ENCODE measurements at regions not wholly inside any gene's neighbourhood (a gene's known extent, or its start where the extent isn't known, plus 50 kb on each side); places are given as distances from the start of the nearest gene placed in this dataset.
"Not testable (repeated sequence)": the region's sequence is repeated elsewhere in the genome, so short reads cannot be mapped to it uniquely, and the experiment has no call there.

DNA sequence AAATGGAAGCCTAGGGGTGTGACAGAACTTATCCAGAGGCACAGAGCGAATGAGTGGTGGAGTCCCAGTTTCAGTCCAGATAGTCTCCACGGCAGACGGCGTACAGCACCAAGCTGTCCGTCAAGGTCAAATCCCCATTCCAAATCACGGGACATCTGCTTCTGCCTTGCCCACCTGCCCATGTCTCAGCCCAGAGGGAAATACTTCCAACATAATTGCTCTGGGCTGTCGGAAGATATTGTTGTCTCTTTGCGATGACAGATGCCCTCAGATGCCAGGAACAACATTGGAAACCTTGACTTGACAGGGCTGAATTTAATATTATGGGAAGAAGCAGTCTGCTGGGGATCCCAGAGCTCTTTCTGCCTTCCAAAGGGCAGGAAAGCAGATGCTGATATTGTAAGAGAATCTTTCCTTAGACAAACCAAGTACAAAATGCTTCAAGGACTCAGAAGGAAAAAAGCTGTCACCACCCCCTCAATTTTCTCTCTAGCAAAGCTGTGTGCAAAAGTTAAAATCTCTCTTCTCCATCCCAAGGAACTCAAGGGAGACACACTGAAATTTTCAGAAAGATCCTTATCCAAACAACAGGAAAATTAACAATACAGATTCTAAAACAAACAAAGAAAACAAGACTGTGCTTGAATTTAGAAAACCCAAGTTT is 364.0 kb downstream of the LRATD1 start:
- DNase-seq = no peak

GRCh38 chr2:14998546-14998945 is 366.0 kb downstream of the LRATD1 start:
- no peak for DNase-seq

DNA sequence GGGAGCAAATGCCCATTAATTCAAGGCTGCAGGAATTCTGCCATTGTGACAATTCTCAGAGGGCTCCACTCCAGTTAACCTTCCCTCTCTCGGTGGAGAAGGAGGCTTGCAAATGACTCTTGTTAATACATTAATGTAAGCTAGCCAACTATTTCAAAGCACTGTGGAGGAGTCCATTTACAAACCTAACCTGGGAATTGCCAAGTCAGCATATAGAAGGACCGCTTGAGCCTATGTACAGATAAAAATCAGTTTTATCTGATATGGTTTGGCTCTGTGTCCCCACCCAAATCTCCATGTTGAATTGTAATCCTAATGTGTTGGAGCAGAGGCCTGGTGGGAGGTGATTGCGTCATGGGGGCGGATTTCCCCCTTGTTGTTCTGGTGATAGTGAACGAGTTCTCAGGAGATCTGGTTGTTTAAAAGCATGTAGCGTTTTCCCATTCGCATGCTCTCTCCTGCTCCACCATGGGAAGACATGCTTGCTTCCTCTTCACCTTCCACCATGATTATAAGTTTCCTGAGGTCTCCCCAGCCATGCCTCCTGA is 366.7 kb downstream of the LRATD1 start:
- no peak for DNase-seq

- DNase-seq = not testable (repeated sequence)
Measured at GRCh38 chr2:15002519-15002918, 370.0 kb downstream of the LRATD1 start.

DNA sequence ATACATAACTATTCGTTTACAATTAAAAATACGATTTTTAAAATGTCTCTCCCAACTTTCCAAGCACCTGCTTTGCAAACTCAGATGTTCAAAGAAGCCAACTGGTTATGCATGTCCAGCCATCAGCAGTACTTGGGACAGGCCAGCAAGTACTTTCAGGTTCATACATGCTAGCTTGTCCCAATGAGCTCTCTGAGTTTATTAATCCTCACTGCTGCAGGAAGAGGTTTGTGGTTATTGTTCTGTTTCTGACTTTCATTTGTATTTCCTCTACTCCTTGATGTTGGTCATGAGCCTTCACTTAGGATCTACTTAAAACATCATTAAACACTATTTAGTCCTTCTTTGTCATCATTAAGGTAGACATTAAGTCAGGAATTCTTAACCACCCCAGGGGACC is 374.1 kb downstream of the LRATD1 start:
- DNase-seq = no peak

DNA sequence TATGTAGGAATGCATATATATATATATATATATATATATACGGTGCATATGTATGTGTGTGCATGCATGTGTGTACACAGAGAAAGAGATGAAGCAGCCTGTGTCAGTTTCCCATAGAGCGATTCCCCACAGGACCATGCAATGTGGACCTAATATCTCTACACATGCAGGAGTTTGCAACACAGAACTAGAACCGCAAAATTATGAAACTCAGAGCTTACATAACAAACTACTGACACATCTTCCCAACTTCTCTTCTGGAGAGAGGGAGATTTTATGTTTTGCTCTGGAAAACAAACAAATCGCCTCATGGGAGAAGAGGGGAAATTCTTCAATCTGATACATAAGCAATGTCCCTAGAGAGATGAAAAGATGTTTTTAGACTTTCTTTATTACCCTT is 377.2 kb downstream of the LRATD1 start:
- DNase-seq = no peak

- DNase-seq = no peak
Measured at GRCh38 chr2:15010346-15010745, 377.8 kb downstream of the LRATD1 start.

GRCh38 chr2:15018814-15019213 is 386.3 kb downstream of the LRATD1 start:
- DNase-seq = no peak

- DNase-seq = no peak
Measured at GRCh38 chr2:15023221-15023620, 390.7 kb downstream of the LRATD1 start.

DNA sequence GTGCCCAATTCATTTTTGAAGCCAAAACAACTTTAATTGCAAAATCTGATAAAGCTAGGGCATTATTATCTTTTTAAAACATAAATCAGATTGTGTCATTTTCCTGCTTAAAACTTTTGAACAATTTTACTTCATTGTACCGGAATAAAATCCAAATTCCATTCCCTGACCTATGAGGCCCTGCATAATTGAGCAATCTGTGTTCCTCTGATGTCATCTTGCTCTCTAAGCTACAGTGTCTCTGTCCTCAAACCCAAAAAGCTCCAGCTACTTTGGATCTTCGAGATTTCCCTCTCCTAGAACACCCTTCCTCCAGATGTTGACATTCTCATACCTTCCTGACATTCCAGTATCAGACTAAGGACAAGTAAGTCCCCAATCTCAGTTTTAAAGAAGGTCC is 395.9 kb downstream of the LRATD1 start:
- no peak for DNase-seq

- no peak for DNase-seq
Measured at GRCh38 chr2:15031745-15032240, 399.3 kb downstream of the LRATD1 start.

GRCh38 chr2:15034246-15034645 is 401.7 kb downstream of the LRATD1 start:
- DNase-seq = no peak

DNA sequence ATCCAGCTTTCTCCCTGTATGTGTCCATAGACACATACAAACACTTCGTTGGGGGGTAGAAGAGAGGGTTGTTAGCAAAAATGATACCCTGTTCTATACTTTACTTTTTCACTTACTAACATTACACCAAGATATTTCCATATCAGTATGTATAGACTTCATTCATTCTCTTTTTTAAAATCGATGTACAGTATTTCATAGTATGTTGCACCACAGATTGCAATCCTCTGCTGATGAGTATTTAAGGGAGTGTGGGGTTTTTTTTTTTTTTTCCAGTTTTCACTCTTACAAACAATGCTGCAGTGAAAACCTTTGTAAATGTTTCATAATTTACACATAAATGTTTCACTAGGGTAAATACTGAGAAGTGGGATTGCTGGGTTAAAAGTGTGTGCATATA is 402.3 kb downstream of the LRATD1 start:
- no peak for DNase-seq

DNA sequence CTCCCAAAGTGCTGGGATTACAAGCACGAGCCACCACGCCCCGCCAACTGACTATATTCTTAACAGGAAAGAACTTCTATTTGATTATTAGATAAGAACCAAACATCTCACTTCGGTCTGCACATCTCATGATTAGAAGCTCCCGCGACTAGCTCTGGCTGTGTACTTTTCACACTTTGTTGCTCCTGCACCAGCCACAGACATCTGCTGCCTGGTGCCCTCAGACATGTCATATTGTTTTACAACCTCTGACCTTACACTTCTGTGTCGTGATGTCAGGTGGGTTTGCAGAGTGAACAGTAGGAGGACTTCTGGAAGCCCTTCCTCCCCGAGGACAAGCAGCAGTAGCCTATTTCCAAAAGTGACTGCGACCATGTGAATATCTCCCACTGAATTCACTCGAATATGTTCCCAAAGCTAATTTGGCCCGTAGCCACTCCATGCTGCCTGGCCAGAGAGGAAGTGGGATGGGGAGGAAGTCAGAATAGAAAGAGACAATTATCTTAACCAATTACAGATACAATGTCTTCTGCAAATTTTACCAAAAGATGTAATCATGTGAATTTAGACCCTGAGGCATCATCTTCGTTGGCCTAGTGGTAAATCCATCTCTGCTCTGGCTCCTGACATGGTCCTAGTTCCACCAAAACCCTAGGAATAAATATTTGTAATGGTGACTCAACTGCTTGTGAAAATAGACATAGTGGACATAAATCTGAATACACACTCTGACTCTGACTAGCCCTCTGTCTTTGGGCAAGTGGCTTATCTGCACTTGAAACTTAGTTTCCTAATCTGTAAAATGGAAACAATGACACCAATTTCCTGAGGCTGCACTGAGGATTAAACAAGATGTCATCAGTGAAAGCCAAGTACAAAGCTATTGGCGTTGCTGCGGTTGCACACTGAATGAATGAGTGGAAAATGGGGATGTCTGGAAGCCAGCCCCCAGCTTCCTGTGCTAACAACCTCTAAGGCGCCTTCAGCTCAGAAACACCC is 406.1 kb downstream of the LRATD1 start:
- DNase-seq = no peak

DNA sequence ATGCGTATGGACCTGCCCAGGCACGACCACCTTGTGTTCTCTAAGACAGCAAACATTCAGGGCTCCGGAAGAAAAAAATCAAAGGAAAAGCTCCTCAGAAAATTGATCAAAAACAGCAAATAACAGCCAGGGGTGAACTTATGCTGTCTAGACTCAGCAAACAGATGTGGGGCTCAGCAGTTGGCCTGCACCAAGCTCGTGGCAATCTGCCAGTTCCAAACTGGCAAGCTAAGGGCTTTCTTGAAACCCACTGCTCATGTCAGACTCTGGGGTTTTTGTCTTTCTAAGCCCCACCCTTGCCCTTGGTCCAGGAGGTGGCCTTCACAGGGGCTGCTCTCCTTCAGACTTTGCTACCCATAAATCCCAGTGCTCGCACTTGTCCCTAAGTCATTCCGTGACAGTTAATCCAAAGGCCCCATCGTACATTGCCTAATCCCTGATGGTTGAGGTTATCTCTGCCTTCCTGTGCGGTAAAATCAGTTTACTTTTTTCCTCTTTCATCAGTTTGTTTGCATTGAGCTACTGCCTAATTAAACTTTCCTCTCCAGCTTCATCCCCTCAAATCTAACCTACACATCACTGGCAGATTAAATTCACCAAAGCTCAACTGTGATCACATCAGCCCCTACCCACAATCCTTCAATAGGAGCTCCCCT is 408.0 kb downstream of the LRATD1 start:
- DNase-seq = no peak

DNA sequence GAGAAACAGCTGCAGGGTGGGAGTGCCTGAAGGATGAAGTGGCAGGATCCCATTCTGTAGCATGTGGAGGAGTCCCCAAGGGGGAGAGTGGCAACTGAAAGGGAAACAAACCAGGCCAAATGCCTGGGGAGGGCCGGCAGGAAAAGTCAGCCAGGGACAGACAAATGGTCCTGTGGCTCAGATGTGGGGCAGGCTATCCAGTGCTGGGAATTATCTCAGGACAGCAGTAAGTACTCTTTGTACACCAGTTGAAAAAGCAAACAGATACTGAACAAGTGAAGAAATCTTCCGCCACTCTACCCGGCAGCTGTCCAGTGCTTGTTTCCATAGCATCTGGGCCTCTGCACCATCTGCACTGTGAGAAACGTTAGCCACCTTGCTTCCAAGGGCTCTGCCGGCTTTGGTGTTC is 408.9 kb downstream of the LRATD1 start:
- DNase-seq = no peak

DNA sequence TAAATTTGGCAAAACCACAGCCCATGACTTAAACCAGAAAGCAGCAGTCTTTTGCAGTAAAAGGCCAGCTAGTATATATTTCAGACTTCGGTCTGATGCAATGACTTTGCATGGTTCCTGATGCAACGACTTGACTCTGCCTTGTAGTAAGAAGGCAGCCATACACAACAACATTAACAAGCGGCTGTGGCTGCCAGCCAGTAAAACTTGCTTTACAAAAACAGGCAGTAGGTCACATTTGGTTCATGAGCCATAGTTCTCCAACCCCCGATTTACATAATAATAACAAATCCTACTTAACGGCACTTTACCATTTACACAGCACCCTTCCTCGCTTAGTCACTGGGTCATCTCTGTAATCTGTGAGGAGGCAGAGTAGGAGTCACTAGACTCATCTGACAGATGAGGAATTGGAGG is 410.3 kb downstream of the LRATD1 start:
- no peak for DNase-seq

GRCh38 chr2:15043336-15044058 is 411.0 kb downstream of the LRATD1 start:
- DNase-seq = no peak

GRCh38 chr2:15045054-15045453 is 412.5 kb downstream of the LRATD1 start:
- DNase-seq = no peak

GRCh38 chr2:15047184-15047583 is 414.7 kb downstream of the LRATD1 start:
- DNase-seq = no peak

DNA sequence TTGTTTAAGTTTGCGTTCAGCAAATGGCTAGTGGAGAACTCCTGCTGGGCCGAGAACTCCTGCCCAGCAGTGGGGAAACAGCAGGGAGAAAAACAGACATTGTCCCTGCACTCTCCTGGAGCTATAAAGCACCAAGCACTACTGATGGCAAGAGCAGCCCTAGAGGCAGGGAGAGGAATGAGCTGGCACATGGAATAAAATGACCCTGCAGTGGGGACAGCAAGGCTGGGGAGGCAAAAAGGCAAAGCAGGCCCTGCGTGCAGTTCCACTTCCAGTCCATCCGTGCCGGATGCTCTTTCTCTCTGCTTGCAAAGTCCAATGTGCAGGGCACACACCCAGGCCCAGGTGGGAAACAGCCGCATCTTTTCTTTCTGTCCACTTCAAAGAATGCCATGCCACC is 415.5 kb downstream of the LRATD1 start:
- no peak for DNase-seq

All from kidney glomerular epithelial cell (primary cell).